ENCODE measurements at regions not wholly inside any gene's neighbourhood (a gene's known extent, or its start where the extent isn't known, plus 50 kb on each side); places are given as distances from the start of the nearest gene placed in this dataset.

GRCh38 chr13:91297503-91297902 is 50.0 kb upstream of the MIR17HG start:
- Mint-ChIP-seq H3K9me3 (no peaks in the 10 kb centered on the region), H3K4me1 (peaks cover 4% of the 10 kb centered on the region; the same call in 1 of the 2 replicates), H3K4me3 (no peak overlapping the region), H3K27ac (no peak overlapping the region), H3K27me3 (ENCODE audit: low read depth) (no peaks in the 10 kb centered on the region; the same call in 1 of the 2 replicates), H3K36me3 (no peaks in the 10 kb centered on the region)
- ChIA-PET POLR2A (no interaction called here), CTCF (interaction anchor here (1.1 kb wide), 1 partner anchor 50 kb away, joined by 3 read pairs; no protein-coding TSS in a partner anchor)
- TF ChIP-seq ZNF425 (CRISPR knock-in tag; conservative IDR thresholded peaks at IDR 0.05): no peak
- TF ChIP-seq ZSCAN18 (CRISPR knock-in tag; IDR thresholded peaks at IDR 0.05): no peak
- TF ChIP-seq ETV6 (CRISPR knock-in tag; IDR thresholded peaks at IDR 0.05): no peak
- TF ChIP-seq JUN (CRISPR knock-in tag; IDR thresholded peaks at IDR 0.05): no peak
- no peak for TF ChIP-seq ESRRA (CRISPR knock-in tag; IDR thresholded peaks at IDR 0.05; ENCODE audit: borderline replicate concordance)
- no peak for TF ChIP-seq FOXP4 (CRISPR knock-in tag; IDR thresholded peaks at IDR 0.05)
- no peak for TF ChIP-seq SMAD3 (CRISPR knock-in tag; IDR thresholded peaks at IDR 0.05; ENCODE audit: borderline replicate concordance)
- no peak for TF ChIP-seq E2F1 (CRISPR knock-in tag; IDR thresholded peaks at IDR 0.05)
- TF ChIP-seq USF1 (CRISPR knock-in tag; IDR thresholded peaks at IDR 0.05): no peak
- no peak for TF ChIP-seq NFATC4 (CRISPR knock-in tag; IDR thresholded peaks at IDR 0.05)
- TF ChIP-seq STAT6 (CRISPR knock-in tag; conservative IDR thresholded peaks at IDR 0.05; ENCODE audit: low read depth): no peak
- no peak for TF ChIP-seq CTCF (IDR thresholded peaks at IDR 0.05)
- TF ChIP-seq SOX15 (CRISPR knock-in tag; IDR thresholded peaks at IDR 0.05): no peak
- no peak for TF ChIP-seq PREB (CRISPR knock-in tag; IDR thresholded peaks at IDR 0.05; ENCODE audit: borderline replicate concordance)
- no peak for DNase-seq (ENCODE audit: low spot score)
- no peak for ATAC-seq
